ENCODE measurements at regions not wholly inside any gene's neighbourhood (a gene's known extent, or its start where the extent isn't known, plus 50 kb on each side); places are given as distances from the start of the nearest gene placed in this dataset.

- TF ChIP-seq YY1 (IDR thresholded peaks at IDR 0.05; ENCODE audit: low read depth) = no peak
- TF ChIP-seq EP300 (IDR thresholded peaks at IDR 0.05; ENCODE audit: borderline replicate concordance) = no peak
- TF ChIP-seq TEAD4 (IDR thresholded peaks at IDR 0.05) = no peak
- TF ChIP-seq NFIC (IDR thresholded peaks at IDR 0.05) = no peak
- TF ChIP-seq TAF1 (IDR thresholded peaks at IDR 0.05; ENCODE audit: low read depth) = no peak
- no peak for TF ChIP-seq CREB1 (IDR thresholded peaks at IDR 0.05; ENCODE audit: low read depth)
- TF ChIP-seq EGR1 (IDR thresholded peaks at IDR 0.05) = no peak
- no peak for TF ChIP-seq MAX (IDR thresholded peaks at IDR 0.05)
- no peak for TF ChIP-seq USF1 (IDR thresholded peaks at IDR 0.05)
- no peak for TF ChIP-seq RAD21 (IDR thresholded peaks at IDR 0.05; ENCODE audit: low read depth)
- no peak for TF ChIP-seq REST (IDR thresholded peaks at IDR 0.05; ENCODE audit: low read depth)
- no peak for TF ChIP-seq TCF12 (IDR thresholded peaks at IDR 0.05; ENCODE audit: low read depth)
- no peak for TF ChIP-seq FOXM1 (IDR thresholded peaks at IDR 0.05; ENCODE audit: borderline replicate concordance, low read depth)
- no peak for TF ChIP-seq CEBPB (IDR thresholded peaks at IDR 0.05)
- no peak for TF ChIP-seq ZBTB7A (IDR thresholded peaks at IDR 0.05; ENCODE audit: low read depth)
Measured at GRCh38 chr5:124951661-124952060, 205.2 kb upstream of the ZNF608 start.

GRCh38 chr5:124952079-124952478, 205.6 kb upstream of the ZNF608 start:
- TF ChIP-seq USF1 (IDR thresholded peaks at IDR 0.05) (no peak), ZBTB7A (IDR thresholded peaks at IDR 0.05; ENCODE audit: low read depth) (no peak), MAX (IDR thresholded peaks at IDR 0.05) (no peak), EP300 (IDR thresholded peaks at IDR 0.05; ENCODE audit: borderline replicate concordance) (no peak), NFIC (IDR thresholded peaks at IDR 0.05) (no peak), TCF12 (IDR thresholded peaks at IDR 0.05; ENCODE audit: low read depth) (no peak), FOXM1 (IDR thresholded peaks at IDR 0.05; ENCODE audit: borderline replicate concordance, low read depth) (no peak), TEAD4 (IDR thresholded peaks at IDR 0.05) (no peak), RAD21 (IDR thresholded peaks at IDR 0.05; ENCODE audit: low read depth) (no peak), EGR1 (IDR thresholded peaks at IDR 0.05) (no peak), CREB1 (IDR thresholded peaks at IDR 0.05; ENCODE audit: low read depth) (no peak), YY1 (IDR thresholded peaks at IDR 0.05; ENCODE audit: low read depth) (no peak)

- no peak for TF ChIP-seq USF1 (IDR thresholded peaks at IDR 0.05)
- no peak for TF ChIP-seq TCF12 (IDR thresholded peaks at IDR 0.05; ENCODE audit: low read depth)
- no peak for TF ChIP-seq NFIC (IDR thresholded peaks at IDR 0.05)
- no peak for TF ChIP-seq CREB1 (IDR thresholded peaks at IDR 0.05; ENCODE audit: low read depth)
- TF ChIP-seq RAD21 (IDR thresholded peaks at IDR 0.05; ENCODE audit: low read depth) = no peak
- TF ChIP-seq MAX (IDR thresholded peaks at IDR 0.05) = no peak
- TF ChIP-seq TEAD4 (IDR thresholded peaks at IDR 0.05) = no peak
Measured at GRCh38 chr5:124952566-124952965, 206.1 kb upstream of the ZNF608 start.

GRCh38 chr5:124954784-124955183, 208.3 kb upstream of the ZNF608 start:
- TF ChIP-seq MAX (IDR thresholded peaks at IDR 0.05) = no peak
- TF ChIP-seq RAD21 (IDR thresholded peaks at IDR 0.05; ENCODE audit: low read depth) = no peak
- no peak for TF ChIP-seq FOXM1 (IDR thresholded peaks at IDR 0.05; ENCODE audit: borderline replicate concordance, low read depth)
- TF ChIP-seq ZBTB7A (IDR thresholded peaks at IDR 0.05; ENCODE audit: low read depth) = no peak
- TF ChIP-seq CREB1 (IDR thresholded peaks at IDR 0.05; ENCODE audit: low read depth) = no peak
- no peak for TF ChIP-seq USF1 (IDR thresholded peaks at IDR 0.05)
- TF ChIP-seq TEAD4 (IDR thresholded peaks at IDR 0.05) = no peak
- no peak for TF ChIP-seq EP300 (IDR thresholded peaks at IDR 0.05; ENCODE audit: borderline replicate concordance)
- TF ChIP-seq YY1 (IDR thresholded peaks at IDR 0.05; ENCODE audit: low read depth) = no peak
- TF ChIP-seq NFIC (IDR thresholded peaks at IDR 0.05) = no peak
- no peak for TF ChIP-seq TAF1 (IDR thresholded peaks at IDR 0.05; ENCODE audit: low read depth)
- no peak for TF ChIP-seq REST (IDR thresholded peaks at IDR 0.05; ENCODE audit: low read depth)
- no peak for TF ChIP-seq TCF12 (IDR thresholded peaks at IDR 0.05; ENCODE audit: low read depth)
- TF ChIP-seq EGR1 (IDR thresholded peaks at IDR 0.05) = no peak
- no peak for TF ChIP-seq CEBPB (IDR thresholded peaks at IDR 0.05)
